Activated naive CD4-positive, alpha-beta T cell treated with anti-CD3 and anti-CD28 coated beads, Interleukin-2, amount 10 ng/mL, durations not matched to agents 7 days and 5 days (primary cell): ENCODE measurements at regions not wholly inside any gene's neighbourhood (a gene's known extent, or its start where the extent isn't known, plus 50 kb on each side); places are given as distances from the start of the nearest gene placed in this dataset.

ENCODE experiments used
- CTCF ChIA-PET: fragments of 350-600 bp; sonication (Branson Sonifier 250); formaldehyde crosslinking; loops from one replicate; lab custom pipeline; 2021; ENCODE audit warnings: antibody characterized with exemption; lab: Charles Lee
- DNase-seq: peaks from one replicate; pipeline ENCODE4 v3.0.0-alpha.2; 2020
- H3K27ac Mint-ChIP-seq: one replicate; pipeline ENCODE4 v1.8.0; 2021; ENCODE audit warnings: mild to moderate bottlenecking, moderate library complexity, mixed read lengths
- H3K27me3 Mint-ChIP-seq: one replicate; pipeline ENCODE4 v1.8.0; 2021; ENCODE audit warnings: mild to moderate bottlenecking, mixed read lengths
- H3K36me3 Mint-ChIP-seq: one replicate; pipeline ENCODE4 v1.8.0; 2021; ENCODE audit warnings: mixed read lengths
- H3K4me1 Mint-ChIP-seq: one replicate; pipeline ENCODE4 v1.8.0; 2021; ENCODE audit warnings: mixed read lengths
- H3K4me3 Mint-ChIP-seq: one replicate; pipeline ENCODE4 v1.8.0; 2021; ENCODE audit warnings: mild to moderate bottlenecking, moderate library complexity, mixed read lengths
- H3K9me3 Mint-ChIP-seq: one replicate; pipeline ENCODE4 v1.8.0; 2021; ENCODE audit warnings: mixed read lengths

DNA sequence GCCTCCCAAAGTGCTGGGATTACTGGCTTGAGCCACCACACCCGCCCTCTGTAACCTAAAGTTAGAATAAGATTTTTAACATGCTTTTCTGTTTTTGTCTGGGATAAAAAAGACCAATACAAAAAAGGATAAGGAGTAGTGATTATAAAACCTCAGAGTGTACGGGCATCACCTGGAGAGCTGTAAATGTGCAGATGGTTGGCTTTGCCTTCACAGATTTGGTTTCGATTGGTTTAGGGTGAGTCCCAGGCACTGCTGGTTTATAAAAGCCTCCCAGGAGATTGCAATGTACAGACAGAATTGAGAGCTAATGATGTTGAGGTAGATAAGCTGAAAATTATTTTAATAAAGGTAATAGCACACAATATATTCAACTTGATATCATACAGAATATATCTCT is 289.7 kb upstream of the FSHR start:
- H3K4me3 Mint-ChIP-seq = no peak overlapping the region
- no peaks in the 10 kb centered on the region for H3K9me3 Mint-ChIP-seq
- CTCF ChIA-PET = no interaction called here
- no peaks in the 10 kb centered on the region for H3K27me3 Mint-ChIP-seq
- no peaks in the 10 kb centered on the region for H3K36me3 Mint-ChIP-seq
- H3K27ac Mint-ChIP-seq = no peak overlapping the region
- no peaks in the 10 kb centered on the region for H3K4me1 Mint-ChIP-seq
- no peak for DNase-seq

DNA sequence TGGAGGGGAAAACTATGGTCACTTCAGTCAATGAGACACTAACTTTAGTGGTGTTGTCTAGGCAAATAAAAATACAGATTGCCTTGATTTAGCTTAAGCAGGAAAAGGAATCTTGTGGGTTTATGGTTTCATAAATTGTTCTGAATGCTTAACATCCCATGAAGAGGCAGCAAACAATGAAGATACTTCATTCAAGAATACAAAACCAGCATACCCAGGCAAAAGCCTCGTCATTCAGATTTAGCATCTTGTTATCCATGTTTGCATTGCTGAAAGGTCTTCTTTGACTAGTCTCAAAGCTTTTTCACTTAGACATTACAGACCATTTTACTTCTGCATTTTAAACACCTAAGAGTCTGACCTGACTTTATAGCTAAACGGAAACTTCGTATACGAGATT is 272.7 kb upstream of the FSHR start:
- Mint-ChIP-seq H3K27me3 (no peaks in the 10 kb centered on the region), H3K4me3 (no peak overlapping the region), H3K36me3 (no peaks in the 10 kb centered on the region), H3K27ac (no peak overlapping the region), H3K9me3 (peaks cover 5% of the 10 kb centered on the region), H3K4me1 (no peaks in the 10 kb centered on the region)
- DNase-seq = no peak
- CTCF ChIA-PET = no interaction called here

DNA sequence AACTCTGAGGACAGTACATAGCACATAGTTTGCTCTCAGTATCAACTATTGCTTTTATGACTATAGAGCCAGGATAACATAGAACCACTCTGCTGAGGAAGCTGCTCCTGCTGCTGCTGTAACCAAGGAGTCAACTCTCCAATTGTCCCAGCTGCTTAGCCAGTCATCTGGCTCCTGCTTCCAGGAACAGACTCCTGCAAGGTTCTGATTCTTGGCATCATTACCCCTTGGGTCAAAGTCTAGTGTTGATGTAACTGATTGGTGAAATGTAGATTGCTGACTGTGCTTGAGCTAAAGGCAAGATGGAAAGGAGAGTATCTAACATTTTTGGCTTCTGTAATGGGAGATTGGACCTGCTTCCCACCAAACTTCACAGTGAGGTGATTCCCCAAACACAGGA is 261.9 kb upstream of the FSHR start:
- DNase-seq = no peak
- no peaks in the 10 kb centered on the region for H3K27me3 Mint-ChIP-seq
- H3K27ac Mint-ChIP-seq = no peak overlapping the region
- CTCF ChIA-PET = no interaction called here
- no peak overlapping the region for H3K4me3 Mint-ChIP-seq
- peaks cover 2% of the 10 kb centered on the region for H3K9me3 Mint-ChIP-seq
- no peaks in the 10 kb centered on the region for H3K4me1 Mint-ChIP-seq
- no peaks in the 10 kb centered on the region for H3K36me3 Mint-ChIP-seq

DNA sequence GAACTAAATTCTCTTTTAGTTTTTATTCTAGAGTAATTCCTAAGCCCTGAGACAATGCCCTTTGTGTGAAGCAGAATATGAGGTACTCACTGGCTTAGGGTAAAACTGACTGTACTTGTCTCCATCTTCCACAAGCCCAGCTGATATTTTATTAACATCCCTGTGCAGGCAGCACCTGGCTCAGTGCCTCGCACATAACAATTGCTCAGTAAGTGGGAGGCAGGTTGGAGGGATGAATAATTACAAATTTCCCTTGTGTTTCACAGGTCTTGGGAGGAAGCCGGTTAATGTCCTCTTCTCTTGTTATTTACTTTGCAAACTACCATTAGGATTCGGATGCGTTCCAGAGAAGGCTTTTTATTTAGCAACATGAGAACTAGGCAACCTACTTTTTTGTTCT is 249.8 kb upstream of the FSHR start:
- H3K27ac Mint-ChIP-seq = no peak overlapping the region
- no peaks in the 10 kb centered on the region for H3K36me3 Mint-ChIP-seq
- H3K4me1 Mint-ChIP-seq = no peaks in the 10 kb centered on the region
- no peak for DNase-seq
- peaks cover 8% of the 10 kb centered on the region for H3K9me3 Mint-ChIP-seq
- H3K4me3 Mint-ChIP-seq = no peak overlapping the region
- no peaks in the 10 kb centered on the region for H3K27me3 Mint-ChIP-seq
- CTCF ChIA-PET = no interaction called here

DNA sequence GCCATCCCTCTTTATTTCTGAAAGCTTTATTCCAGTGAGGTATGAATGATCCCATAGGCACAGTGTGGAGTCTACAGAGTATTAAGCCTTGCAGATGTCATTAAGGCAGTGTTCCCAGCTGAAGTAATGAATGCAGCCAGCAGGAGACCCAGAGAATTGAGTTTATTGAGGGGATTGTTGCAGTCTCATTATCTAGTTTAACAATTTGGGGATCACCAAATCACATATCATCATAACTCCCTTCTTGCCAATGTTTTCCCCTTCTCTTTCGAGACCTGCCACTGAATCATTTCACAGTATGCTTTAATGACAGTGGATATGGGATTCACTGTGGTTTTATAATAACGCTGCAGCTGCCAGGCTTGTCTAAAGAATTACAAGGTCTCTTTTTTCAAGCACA is 249.3 kb upstream of the FSHR start:
- CTCF ChIA-PET = no interaction called here

DNA sequence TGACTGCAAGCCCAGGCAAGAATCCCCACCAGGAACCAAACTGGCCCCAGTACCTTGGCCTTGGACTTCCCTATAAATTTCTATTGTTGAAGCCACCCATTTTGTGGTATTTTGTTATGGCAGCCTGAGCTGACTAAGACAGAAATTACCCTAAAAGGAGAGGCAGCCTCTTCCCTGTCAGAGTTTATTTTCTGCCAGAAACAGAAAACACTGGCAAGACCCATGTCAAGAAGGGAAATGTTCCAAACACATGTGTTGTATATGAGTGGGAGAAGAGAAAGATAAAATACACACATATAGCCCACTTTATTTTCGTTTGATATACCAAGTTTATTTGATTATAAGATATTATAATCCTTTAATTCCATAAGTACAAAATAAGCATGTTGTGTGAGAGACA is 225.1 kb upstream of the FSHR start:
- CTCF ChIA-PET = no interaction called here
- Mint-ChIP-seq H3K27me3 (no peaks in the 10 kb centered on the region), H3K27ac (no peak overlapping the region), H3K36me3 (no peaks in the 10 kb centered on the region), H3K4me1 (no peaks in the 10 kb centered on the region), H3K9me3 (peaks cover 10% of the 10 kb centered on the region), H3K4me3 (no peak overlapping the region)
- no peak for DNase-seq

More for the DNA sequence above, 249.3 kb upstream of the FSHR start:
- H3K4me1 Mint-ChIP-seq = no peaks in the 10 kb centered on the region
- H3K27ac Mint-ChIP-seq = no peak overlapping the region
- H3K9me3 Mint-ChIP-seq = peaks cover 3% of the 10 kb centered on the region
- no peaks in the 10 kb centered on the region for H3K27me3 Mint-ChIP-seq
- DNase-seq = no peak
- H3K4me3 Mint-ChIP-seq = no peak overlapping the region
- no peaks in the 10 kb centered on the region for H3K36me3 Mint-ChIP-seq

DNA sequence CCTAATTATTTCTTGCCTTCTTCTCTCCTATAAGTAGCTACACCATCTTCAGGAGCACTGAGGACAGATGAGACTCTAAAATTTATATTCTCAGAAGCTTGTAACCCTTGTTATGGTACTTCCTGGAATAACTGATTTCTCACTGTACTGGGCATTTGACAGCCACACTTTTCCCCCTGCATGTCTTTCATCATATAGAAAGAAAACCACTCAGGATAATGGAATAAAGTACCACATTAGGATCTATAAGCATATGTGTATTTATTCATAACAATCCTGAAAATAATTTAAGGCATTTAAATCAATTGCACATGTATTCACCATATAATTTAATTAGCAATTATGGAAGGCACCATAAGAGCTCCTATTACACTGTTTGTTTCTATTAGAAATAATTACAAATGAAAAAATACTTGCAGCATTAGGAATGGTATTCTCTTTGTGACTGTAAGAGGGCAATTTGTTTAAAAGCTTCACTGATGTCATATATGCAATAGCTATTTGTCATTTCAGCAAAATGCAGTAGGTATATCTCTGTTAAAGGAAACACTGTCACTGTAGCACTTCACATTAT is 216.9 kb upstream of the FSHR start:
- Mint-ChIP-seq H3K27ac (no peak overlapping the region), H3K27me3 (no peaks in the 10 kb centered on the region), H3K9me3 (no peaks in the 10 kb centered on the region), H3K4me1 (no peaks in the 10 kb centered on the region), H3K36me3 (no peaks in the 10 kb centered on the region), H3K4me3 (no peak overlapping the region)
- CTCF ChIA-PET = no interaction called here
- no peak for DNase-seq

DNA sequence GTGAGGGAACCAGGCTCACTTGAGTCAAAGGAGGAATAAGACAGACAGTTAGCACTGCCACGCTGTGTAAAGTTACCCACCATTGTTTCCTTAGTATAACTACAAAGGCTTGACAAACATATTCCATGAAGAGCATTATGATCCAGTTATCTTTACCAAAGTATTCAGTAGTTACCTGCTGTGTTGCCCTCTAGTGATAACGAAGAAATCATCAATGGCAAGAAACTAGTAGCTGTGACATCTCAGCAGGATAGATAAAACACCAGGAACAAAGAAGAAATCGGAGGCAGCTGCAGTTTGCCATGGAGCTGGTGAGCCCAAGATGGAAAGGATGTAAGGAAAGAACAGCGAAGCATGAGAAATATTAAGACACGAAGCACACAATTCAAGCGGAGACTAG is 215.3 kb upstream of the FSHR start:
- CTCF ChIA-PET = no interaction called here
- no peak for DNase-seq
- Mint-ChIP-seq H3K4me3 (no peak overlapping the region), H3K36me3 (no peaks in the 10 kb centered on the region), H3K27ac (no peak overlapping the region), H3K27me3 (no peaks in the 10 kb centered on the region), H3K9me3 (no peaks in the 10 kb centered on the region), H3K4me1 (no peaks in the 10 kb centered on the region)

DNA sequence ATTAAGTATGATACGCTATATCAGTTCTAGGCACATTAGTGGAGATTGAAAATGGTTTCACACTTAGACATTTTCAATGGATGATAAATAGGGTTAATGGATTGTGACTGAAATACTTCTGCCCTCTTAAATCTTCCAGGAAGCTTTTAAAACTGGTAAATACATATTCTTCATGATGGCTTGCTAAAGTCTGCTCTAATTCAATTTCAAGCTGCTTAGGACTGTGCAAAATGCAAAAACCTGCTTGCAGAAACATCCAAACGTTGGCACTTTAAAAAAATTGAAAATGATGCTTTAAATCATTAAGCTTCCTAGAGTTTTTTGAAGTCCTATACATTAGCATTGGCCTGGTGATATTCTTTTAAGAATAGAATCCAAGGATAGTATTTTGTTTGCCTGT is 214.8 kb upstream of the FSHR start:
- CTCF ChIA-PET = no interaction called here

DNA sequence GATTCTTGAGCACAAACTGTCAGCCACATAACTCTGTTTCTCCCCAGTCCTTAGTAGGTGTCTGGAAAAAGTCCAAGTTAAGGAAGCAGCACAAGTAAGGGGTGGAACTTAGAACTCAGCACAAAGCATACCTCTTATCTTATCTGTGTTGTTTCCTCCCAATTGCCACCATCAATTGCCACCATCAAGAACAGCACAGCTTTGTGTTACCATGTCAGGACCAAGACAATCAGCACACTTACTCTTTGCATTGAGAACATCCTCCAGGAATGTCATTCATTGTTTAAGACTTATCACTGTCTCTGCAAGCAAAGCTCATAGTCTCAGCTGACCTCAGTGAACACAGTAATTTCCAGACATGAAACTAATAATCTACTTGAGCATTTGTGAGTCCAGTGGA is 212.7 kb upstream of the FSHR start:
- DNase-seq = no peak
- H3K9me3 Mint-ChIP-seq = no peaks in the 10 kb centered on the region
- H3K4me1 Mint-ChIP-seq = no peaks in the 10 kb centered on the region
- no peaks in the 10 kb centered on the region for H3K27me3 Mint-ChIP-seq
- no peak overlapping the region for H3K27ac Mint-ChIP-seq
- H3K36me3 Mint-ChIP-seq = no peaks in the 10 kb centered on the region
- CTCF ChIA-PET = no interaction called here
- no peak overlapping the region for H3K4me3 Mint-ChIP-seq

More for the DNA sequence above, 214.8 kb upstream of the FSHR start:
- Mint-ChIP-seq H3K27ac (no peak overlapping the region), H3K9me3 (no peaks in the 10 kb centered on the region), H3K4me3 (no peak overlapping the region), H3K4me1 (no peaks in the 10 kb centered on the region), H3K36me3 (no peaks in the 10 kb centered on the region), H3K27me3 (no peaks in the 10 kb centered on the region)
- DNase-seq = no peak

DNA sequence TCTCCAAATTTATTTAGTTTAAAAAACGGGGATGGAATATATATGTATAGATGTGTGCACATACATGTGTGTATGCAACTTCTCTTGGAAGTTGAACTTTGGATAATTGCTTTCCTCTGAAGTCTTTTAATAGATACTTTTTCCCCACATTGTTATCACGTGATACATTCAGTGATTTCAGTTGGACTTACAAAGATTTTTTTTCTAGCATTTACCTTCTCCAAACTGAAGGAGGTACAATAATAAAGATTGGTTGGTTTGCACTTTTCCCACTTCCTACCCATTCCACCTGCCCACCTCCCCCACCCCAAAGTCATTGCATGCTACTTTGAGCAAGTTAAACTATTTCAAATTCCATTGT is 206.1 kb upstream of the FSHR start:
- H3K27ac Mint-ChIP-seq = no peak overlapping the region
- peaks cover 10% of the 10 kb centered on the region for H3K9me3 Mint-ChIP-seq
- DNase-seq = no peak
- H3K27me3 Mint-ChIP-seq = no peaks in the 10 kb centered on the region
- H3K4me3 Mint-ChIP-seq = no peak overlapping the region
- H3K36me3 Mint-ChIP-seq = no peaks in the 10 kb centered on the region
- H3K4me1 Mint-ChIP-seq = no peaks in the 10 kb centered on the region
- CTCF ChIA-PET = no interaction called here

DNA sequence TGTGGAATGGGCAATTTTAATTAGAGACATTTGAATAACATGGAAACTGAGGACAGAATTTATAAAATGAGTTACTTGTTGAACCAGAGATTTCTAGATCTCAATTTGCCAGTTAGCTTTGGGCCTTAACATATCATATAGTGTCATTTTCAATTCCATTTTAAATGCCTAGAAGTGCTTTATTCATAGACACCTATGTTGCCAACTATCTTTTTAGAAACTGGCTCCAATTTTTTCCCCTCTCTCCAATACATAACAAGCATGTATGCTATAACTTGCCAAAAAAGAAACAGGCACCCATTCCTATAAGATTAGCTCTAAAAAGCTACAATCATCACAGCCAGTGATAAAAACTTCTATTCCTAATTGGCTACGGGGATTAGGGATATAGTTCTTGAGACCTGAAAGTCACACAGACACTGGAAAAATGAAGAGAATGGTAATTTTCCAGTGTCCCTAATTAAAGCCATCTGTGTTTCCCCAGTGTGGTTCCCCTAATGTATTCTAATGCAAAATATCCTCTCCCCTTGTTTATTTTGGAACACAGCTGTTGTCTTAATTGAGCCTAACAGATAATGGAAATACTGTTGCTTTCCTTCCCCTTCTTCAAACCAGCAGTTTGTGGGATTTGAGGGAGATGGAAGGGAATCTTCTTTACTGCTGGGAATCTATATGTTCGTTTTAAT is 205.5 kb upstream of the FSHR start:
- DNase-seq = no peak
- Mint-ChIP-seq H3K4me3 (no peak overlapping the region), H3K9me3 (peaks cover 10% of the 10 kb centered on the region), H3K36me3 (no peaks in the 10 kb centered on the region), H3K27me3 (no peaks in the 10 kb centered on the region), H3K4me1 (no peaks in the 10 kb centered on the region), H3K27ac (no peak overlapping the region)
- CTCF ChIA-PET = no interaction called here

DNA sequence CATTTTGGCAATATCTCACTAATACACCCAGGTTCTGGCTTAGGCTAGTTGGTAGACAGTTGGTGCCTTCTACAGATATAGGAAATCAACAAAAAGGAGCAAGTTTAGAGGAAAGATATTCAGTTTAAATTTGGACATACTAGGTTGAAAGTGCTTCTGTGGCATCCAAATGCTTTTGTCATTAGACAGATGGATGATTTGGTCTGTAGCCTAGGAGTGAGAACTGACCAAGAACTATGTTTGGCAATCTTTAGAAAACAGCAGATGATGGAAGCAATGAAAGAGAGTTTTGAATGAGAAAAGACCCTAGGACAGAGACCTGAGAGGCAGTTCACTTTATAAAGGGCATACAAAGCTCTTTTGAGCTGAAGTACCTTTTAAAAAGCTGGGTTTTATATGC is 201.3 kb upstream of the FSHR start:
- Mint-ChIP-seq H3K4me3 (no peak overlapping the region), H3K36me3 (no peaks in the 10 kb centered on the region), H3K27ac (no peak overlapping the region), H3K4me1 (no peaks in the 10 kb centered on the region), H3K27me3 (no peaks in the 10 kb centered on the region), H3K9me3 (peaks cover 10% of the 10 kb centered on the region)
- DNase-seq = no peak
- CTCF ChIA-PET = no interaction called here

DNA sequence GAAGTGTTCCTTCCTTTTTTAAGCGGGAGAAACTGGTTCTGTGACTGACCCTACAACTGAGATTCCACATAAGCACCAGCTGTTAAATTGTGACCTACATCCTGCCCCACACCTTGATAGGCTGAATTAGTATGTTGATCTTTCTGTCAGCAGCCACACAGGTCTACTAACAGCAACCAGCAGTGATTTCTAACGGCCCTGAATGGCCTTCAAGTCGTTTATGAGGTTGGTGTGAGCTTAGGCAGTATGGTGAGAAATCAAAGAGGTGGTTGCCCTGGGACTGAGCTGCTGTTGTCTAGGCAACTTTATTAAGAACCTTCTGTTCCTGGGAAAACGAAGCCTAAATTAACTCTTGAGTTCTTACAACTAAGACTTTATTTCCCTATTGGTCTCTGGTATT is 197.2 kb upstream of the FSHR start:
- H3K9me3 Mint-ChIP-seq = no peaks in the 10 kb centered on the region
- no peaks in the 10 kb centered on the region for H3K4me1 Mint-ChIP-seq
- H3K36me3 Mint-ChIP-seq = no peaks in the 10 kb centered on the region
- no peak for DNase-seq
- H3K27ac Mint-ChIP-seq = no peak overlapping the region
- no peaks in the 10 kb centered on the region for H3K27me3 Mint-ChIP-seq
- H3K4me3 Mint-ChIP-seq = no peak overlapping the region
- CTCF ChIA-PET = no interaction called here

DNA sequence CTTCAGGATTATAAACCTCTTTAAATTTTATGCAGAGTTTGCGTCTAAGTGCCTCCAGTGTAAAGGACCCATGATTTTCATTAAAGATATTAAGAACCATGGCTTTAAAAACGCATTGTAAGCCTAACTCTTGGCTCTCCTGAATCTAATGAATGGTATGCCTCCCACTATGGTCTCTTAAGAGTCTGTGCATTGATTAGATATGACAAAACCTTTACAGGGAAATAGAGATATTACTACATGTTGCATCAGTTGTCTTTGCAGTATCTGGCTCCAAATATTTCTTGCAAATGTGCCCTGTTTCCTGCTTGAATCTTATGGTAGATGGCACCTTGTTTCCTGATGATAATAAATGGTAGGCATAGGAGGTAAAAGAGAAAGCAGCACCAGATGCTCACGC is 189.3 kb upstream of the FSHR start:
- no peaks in the 10 kb centered on the region for H3K27me3 Mint-ChIP-seq
- H3K36me3 Mint-ChIP-seq = no peaks in the 10 kb centered on the region
- H3K4me3 Mint-ChIP-seq = no peak overlapping the region
- no peaks in the 10 kb centered on the region for H3K9me3 Mint-ChIP-seq
- no peak overlapping the region for H3K27ac Mint-ChIP-seq
- CTCF ChIA-PET = no interaction called here
- H3K4me1 Mint-ChIP-seq = no peaks in the 10 kb centered on the region
- DNase-seq = no peak

DNA sequence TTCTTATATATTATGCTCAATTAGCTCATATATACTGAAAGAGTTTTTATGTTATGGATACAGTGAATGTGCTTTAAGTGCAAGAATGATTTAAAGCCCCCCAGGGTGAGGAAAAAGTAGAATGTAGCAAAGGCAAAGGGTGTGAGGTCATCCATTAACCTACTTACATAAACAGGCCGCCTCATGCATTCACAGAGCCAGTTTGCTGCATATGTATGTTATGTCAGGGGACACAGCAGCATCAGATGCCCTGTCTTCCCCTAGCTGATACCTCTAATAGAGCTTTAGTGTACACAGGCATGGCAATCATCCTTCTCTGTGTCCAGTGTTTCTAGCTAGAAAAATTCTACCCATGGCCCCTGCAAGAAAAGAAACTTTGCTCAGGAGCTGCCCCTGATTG is 187.8 kb upstream of the FSHR start:
- no peaks in the 10 kb centered on the region for H3K36me3 Mint-ChIP-seq
- H3K27ac Mint-ChIP-seq = no peak overlapping the region
- no peaks in the 10 kb centered on the region for H3K4me1 Mint-ChIP-seq
- H3K4me3 Mint-ChIP-seq = no peak overlapping the region
- CTCF ChIA-PET = no interaction called here
- no peaks in the 10 kb centered on the region for H3K9me3 Mint-ChIP-seq
- H3K27me3 Mint-ChIP-seq = no peaks in the 10 kb centered on the region
- DNase-seq = no peak
